Activated CD4-positive, alpha-beta T cell treated with anti-CD3 and anti-CD28 coated beads, Interleukin-2, amount 10 ng/mL, durations not matched to agents 24 days and 14 days (primary cell): ENCODE measurements at regions not wholly inside any gene's neighbourhood (a gene's known extent, or its start where the extent isn't known, plus 50 kb on each side); places are given as distances from the start of the nearest gene placed in this dataset.

Experiments used
- DNase-seq: peaks from one replicate; pipeline ENCODE4 v3.0.0; 2022
- H3K27ac Mint-ChIP-seq: one replicate; pipeline ENCODE4 v1.8.0; 2022; ENCODE audit warnings: mild to moderate bottlenecking, mixed read lengths
- H3K27me3 Mint-ChIP-seq: one replicate; pipeline ENCODE4 v1.8.0; 2022; ENCODE audit warnings: mixed read lengths
- H3K36me3 Mint-ChIP-seq: one replicate; pipeline ENCODE4 v1.8.0; 2022; ENCODE audit warnings: low read depth, mild to moderate bottlenecking, mixed read lengths
- H3K4me1 Mint-ChIP-seq: one replicate; pipeline ENCODE4 v1.8.0; 2021; ENCODE audit warnings: mixed read lengths
- H3K4me3 Mint-ChIP-seq: one replicate; pipeline ENCODE4 v1.8.0; 2022; ENCODE audit warnings: mild to moderate bottlenecking, moderate library complexity, mixed read lengths
- H3K9me3 Mint-ChIP-seq: one replicate; pipeline ENCODE4 v1.8.0; 2021; ENCODE audit warnings: mixed read lengths
- intact Hi-C: fragments of 100-400 bp; cut with micrococcal nuclease; formaldehyde crosslinking; loops from one replicate; pipeline ENCODE4 v1.15.1; 2023

- Mint-ChIP-seq H3K36me3 (no peaks in the 10 kb centered on the region), H3K27me3 (no peaks in the 10 kb centered on the region), H3K4me3 (no peak overlapping the region), H3K9me3 (peaks cover 5% of the 10 kb centered on the region), H3K27ac (no peak overlapping the region), H3K4me1 (no peaks in the 10 kb centered on the region)
- no peak for DNase-seq
- intact Hi-C loops: no loop called here
These were observed 847.3 kb downstream of the BRD1 start for GRCh38 chr22:48980409-48980808.

GRCh38 chr22:48979482-48979881 is 848.2 kb downstream of the BRD1 start:
- Mint-ChIP-seq H3K9me3 (no peaks in the 10 kb centered on the region), H3K27ac (no peak overlapping the region), H3K4me1 (no peaks in the 10 kb centered on the region), H3K4me3 (no peak overlapping the region), H3K36me3 (no peaks in the 10 kb centered on the region), H3K27me3 (no peaks in the 10 kb centered on the region)
- DNase-seq: no peak
- intact Hi-C loops: no loop called here

DNA sequence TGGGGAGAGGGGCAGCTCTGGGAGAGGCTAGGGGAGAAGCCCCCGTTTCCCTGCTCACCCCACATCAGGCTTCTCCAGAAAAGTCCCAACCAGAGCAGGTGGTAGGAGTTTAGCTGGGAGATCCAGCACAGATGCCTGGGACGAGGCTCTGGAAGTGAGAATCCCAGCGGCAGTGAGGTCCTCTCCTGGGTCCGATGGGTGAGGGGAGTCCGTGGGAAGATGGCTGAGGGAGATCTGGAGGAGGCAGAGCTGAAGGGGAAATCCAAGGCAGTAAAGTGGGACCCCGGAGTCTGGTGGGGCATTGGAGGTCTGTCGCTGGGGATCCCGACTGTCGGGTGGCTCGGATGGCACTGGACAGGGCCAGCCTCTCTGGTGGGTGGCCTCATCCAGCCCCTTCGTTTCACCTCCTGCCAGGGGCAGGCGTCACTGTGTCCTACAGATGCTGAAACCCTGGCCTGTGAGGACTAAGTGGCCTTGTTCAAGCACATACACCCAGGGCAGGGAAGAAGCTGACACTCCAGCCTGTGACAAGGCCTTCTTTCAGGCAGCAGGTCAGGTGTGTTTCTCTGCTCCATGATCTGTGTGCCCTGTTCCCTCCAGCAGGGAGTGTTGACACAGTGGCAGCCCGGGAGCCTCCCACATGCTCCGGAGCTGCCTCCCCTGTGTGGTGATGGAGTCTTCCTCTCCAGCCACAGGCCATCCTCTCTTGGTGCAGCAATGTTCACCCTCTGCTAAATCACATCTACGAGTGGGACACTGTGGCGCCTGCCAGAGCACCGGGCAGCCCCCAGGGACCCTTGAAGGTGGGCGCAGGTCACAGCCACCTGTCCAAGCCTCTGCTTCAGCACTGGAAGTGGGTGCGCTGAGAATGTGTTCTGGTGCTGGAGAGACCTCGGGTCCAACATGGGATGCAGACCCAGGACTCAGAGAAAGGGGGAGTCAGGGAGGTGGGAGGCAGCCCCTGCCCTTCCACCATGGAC is 850.8 kb downstream of the BRD1 start:
- DNase-seq: no peak
- no peaks in the 10 kb centered on the region for H3K36me3 Mint-ChIP-seq
- no peaks in the 10 kb centered on the region for H3K27me3 Mint-ChIP-seq
- no peak overlapping the region for H3K27ac Mint-ChIP-seq
- intact Hi-C loops: no loop called here
- H3K4me3 Mint-ChIP-seq: no peak overlapping the region
- no peaks in the 10 kb centered on the region for H3K4me1 Mint-ChIP-seq
- H3K9me3 Mint-ChIP-seq: no peaks in the 10 kb centered on the region

- Mint-ChIP-seq H3K36me3 (no peaks in the 10 kb centered on the region), H3K4me3 (no peak overlapping the region), H3K27ac (no peak overlapping the region), H3K9me3 (no peaks in the 10 kb centered on the region), H3K4me1 (no peaks in the 10 kb centered on the region), H3K27me3 (peaks cover 2% of the 10 kb centered on the region)
- intact Hi-C loops: no loop called here
- DNase-seq: no peak
These were observed 851.8 kb downstream of the BRD1 start for GRCh38 chr22:48975886-48976285.

GRCh38 chr22:48975316-48975741 is 852.3 kb downstream of the BRD1 start:
- intact Hi-C loops: no loop called here
- Mint-ChIP-seq H3K9me3 (no peaks in the 10 kb centered on the region), H3K27ac (no peak overlapping the region), H3K27me3 (peaks cover 2% of the 10 kb centered on the region), H3K4me1 (no peaks in the 10 kb centered on the region), H3K4me3 (no peak overlapping the region), H3K36me3 (no peaks in the 10 kb centered on the region)
- DNase-seq: peak; percentile 25

DNA sequence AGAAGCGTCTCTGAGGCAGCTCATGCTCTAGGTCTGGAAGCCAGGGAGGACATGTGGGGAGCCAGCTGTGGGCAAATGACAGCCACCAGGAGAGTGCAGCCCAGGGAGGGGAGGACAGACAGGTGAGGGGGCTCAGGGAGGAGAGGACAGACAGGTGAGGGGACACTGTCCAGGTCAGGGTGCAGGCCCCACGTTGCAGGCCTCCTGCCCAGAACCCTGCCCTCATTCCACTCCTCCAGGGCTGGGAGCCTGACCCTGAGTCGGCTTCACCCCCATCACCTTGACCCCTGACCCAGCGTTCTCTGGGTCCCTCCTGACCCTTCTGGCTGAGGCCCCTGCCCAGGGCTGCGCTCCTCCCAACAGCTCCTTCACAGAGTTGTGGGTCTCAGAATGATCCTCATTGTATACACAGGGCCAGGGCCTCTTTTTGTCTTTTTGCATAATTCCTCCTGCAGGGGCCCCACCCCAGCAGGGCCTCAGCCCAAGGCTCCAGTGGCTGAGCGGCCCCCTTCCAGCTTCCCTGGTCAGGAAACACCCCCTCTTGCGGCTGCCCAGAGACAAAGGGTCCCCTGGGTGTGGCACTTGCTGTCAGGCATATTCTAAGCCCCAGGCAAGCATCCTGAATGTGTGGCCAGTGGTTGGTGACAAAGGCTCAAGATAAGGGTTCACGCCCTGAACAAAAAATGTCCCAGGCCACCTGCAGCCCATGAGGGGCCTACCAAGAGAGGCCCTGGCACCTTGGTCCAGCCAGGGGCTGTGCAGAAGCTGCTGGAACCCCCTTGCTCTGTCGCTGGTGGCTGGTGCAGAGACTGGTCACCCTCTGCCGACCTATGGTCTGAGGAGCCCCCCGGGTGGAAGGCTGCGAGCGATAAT is 853.0 kb downstream of the BRD1 start:
- no peaks in the 10 kb centered on the region for H3K9me3 Mint-ChIP-seq
- H3K27me3 Mint-ChIP-seq: peaks cover 2% of the 10 kb centered on the region
- H3K4me3 Mint-ChIP-seq: no peak overlapping the region
- intact Hi-C loops: no loop called here
- H3K4me1 Mint-ChIP-seq: no peaks in the 10 kb centered on the region
- H3K36me3 Mint-ChIP-seq: no peaks in the 10 kb centered on the region
- DNase-seq: peak; percentile 34
- no peak overlapping the region for H3K27ac Mint-ChIP-seq

GRCh38 chr22:48973694-48974041 is 854.0 kb downstream of the BRD1 start:
- H3K9me3 Mint-ChIP-seq: no peaks in the 10 kb centered on the region
- DNase-seq: peak; percentile 43
- no peak overlapping the region for H3K4me3 Mint-ChIP-seq
- no peaks in the 10 kb centered on the region for H3K4me1 Mint-ChIP-seq
- no peak overlapping the region for H3K27ac Mint-ChIP-seq
- H3K27me3 Mint-ChIP-seq: peaks cover 2% of the 10 kb centered on the region
- intact Hi-C loops: no loop called here
- no peaks in the 10 kb centered on the region for H3K36me3 Mint-ChIP-seq

DNA sequence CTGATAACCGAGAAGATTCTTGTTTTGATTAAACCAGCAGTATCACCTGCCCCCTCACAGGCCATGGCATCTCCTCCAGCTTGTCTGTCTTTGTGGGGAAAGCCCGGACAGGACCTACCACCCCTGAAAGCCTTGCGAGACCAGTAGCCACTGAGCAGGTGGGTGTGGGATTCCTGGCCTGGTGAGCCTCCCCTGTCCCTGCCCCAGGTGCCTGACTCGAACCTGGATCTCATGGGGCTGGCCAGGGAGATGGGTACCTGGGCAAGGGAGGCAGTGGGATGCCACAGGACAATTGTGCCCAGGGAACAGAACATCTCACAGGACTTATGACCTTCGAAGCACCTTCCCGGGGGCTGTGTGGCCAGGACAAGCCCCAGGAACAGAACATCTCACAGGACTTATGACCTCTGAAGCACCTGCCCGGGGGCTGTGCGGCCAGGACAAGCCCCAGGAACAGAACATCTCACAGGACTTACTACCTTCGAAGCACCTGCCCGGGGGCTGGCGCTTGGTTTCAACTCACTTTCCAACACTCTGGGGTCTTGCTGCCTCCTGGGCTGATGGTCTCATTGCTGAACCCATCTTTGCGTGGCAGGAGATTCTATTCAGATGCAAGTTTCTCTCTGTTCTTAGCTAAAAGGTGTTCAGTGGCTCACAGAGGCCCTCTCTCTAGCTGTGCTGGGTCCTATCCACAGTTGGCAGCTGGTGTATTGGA is 854.5 kb downstream of the BRD1 start:
- H3K9me3 Mint-ChIP-seq: no peaks in the 10 kb centered on the region
- no peak overlapping the region for H3K27ac Mint-ChIP-seq
- no peak overlapping the region for H3K4me3 Mint-ChIP-seq
- DNase-seq: peak; percentile 45
- intact Hi-C loops: no loop called here
- peaks cover 2% of the 10 kb centered on the region for H3K27me3 Mint-ChIP-seq
- H3K36me3 Mint-ChIP-seq: no peaks in the 10 kb centered on the region
- no peaks in the 10 kb centered on the region for H3K4me1 Mint-ChIP-seq

- no peaks in the 10 kb centered on the region for H3K4me1 Mint-ChIP-seq
- H3K27me3 Mint-ChIP-seq: peaks cover 7% of the 10 kb centered on the region
- H3K27ac Mint-ChIP-seq: no peak overlapping the region
- no peak overlapping the region for H3K4me3 Mint-ChIP-seq
- peak; percentile 53 for DNase-seq
- H3K36me3 Mint-ChIP-seq: no peaks in the 10 kb centered on the region
- intact Hi-C loops: no loop called here
- H3K9me3 Mint-ChIP-seq: no peaks in the 10 kb centered on the region
These were observed 859.3 kb downstream of the BRD1 start for GRCh38 chr22:48968201-48968959.

- Mint-ChIP-seq H3K4me1 (no peaks in the 10 kb centered on the region), H3K27me3 (peaks cover 8% of the 10 kb centered on the region), H3K9me3 (no peaks in the 10 kb centered on the region), H3K4me3 (no peak overlapping the region), H3K36me3 (no peaks in the 10 kb centered on the region), H3K27ac (no peak overlapping the region)
- intact Hi-C loops: no loop called here
- DNase-seq: no peak
These were observed 864.3 kb downstream of the BRD1 start for GRCh38 chr22:48963405-48963804.

DNA sequence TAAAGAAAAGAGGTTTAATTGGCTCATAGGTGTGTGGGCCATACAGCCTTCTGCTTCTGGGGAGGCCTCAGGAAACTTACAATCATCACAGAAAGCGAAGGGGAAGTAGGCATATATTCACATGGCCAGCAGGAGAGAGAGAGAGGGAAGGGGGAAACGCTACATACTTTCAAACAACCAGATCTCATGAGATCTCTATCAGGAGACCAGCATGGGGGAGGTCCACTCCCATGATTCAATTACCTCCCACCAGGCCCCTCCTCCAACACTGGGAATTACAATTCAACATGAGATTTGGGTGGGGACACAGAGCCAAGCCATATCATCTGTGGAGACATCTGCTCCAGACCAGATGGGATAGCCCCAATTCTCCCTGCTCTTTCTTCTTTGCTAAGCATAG is 866.0 kb downstream of the BRD1 start:
- H3K9me3 Mint-ChIP-seq: peaks cover 5% of the 10 kb centered on the region
- no peak overlapping the region for H3K27ac Mint-ChIP-seq
- no peak for DNase-seq
- H3K27me3 Mint-ChIP-seq: peaks cover 8% of the 10 kb centered on the region
- H3K36me3 Mint-ChIP-seq: no peaks in the 10 kb centered on the region
- no peak overlapping the region for H3K4me3 Mint-ChIP-seq
- intact Hi-C loops: no loop called here
- H3K4me1 Mint-ChIP-seq: no peaks in the 10 kb centered on the region

- H3K36me3 Mint-ChIP-seq: no peaks in the 10 kb centered on the region
These were observed 866.6 kb downstream of the BRD1 start for GRCh38 chr22:48960980-48961660.

DNA sequence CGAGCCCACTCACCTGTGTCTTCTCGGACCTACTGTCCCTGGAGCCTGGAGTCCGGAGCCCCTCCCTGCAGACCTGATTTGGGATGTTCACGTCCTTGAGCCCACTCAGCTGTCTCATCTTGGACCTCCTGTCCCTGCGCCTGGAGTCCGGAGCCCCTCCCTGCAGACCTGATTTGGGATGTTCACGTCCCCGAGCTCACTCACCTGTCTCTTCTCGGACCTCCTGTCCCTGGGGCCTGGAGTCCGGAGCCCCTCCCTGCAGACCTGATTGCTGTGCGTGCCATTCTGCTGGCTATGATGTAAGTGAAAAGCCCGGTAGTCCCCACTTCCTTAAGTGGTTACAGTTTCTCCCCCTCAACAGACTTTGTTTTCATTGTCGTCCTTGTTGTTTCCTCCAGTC is 867.1 kb downstream of the BRD1 start:
- peaks cover 8% of the 10 kb centered on the region for H3K27me3 Mint-ChIP-seq
- H3K27ac Mint-ChIP-seq: no peak overlapping the region
- no peaks in the 10 kb centered on the region for H3K4me1 Mint-ChIP-seq
- intact Hi-C loops: no loop called here
- no peak for DNase-seq
- no peak overlapping the region for H3K4me3 Mint-ChIP-seq
- H3K36me3 Mint-ChIP-seq: no peaks in the 10 kb centered on the region
- peaks cover 9% of the 10 kb centered on the region for H3K9me3 Mint-ChIP-seq

More at GRCh38 chr22:48960980-48961660, 866.6 kb downstream of the BRD1 start:
- no peak overlapping the region for H3K4me3 Mint-ChIP-seq
- peaks cover 9% of the 10 kb centered on the region for H3K9me3 Mint-ChIP-seq
- no peak for DNase-seq
- peaks cover 8% of the 10 kb centered on the region for H3K27me3 Mint-ChIP-seq
- H3K27ac Mint-ChIP-seq: no peak overlapping the region
- no peaks in the 10 kb centered on the region for H3K4me1 Mint-ChIP-seq
- intact Hi-C loops: no loop called here
